Neuronal stem cell (in vitro differentiated cells): ENCODE measurements at regions not wholly inside any gene's neighbourhood (a gene's known extent, or its start where the extent isn't known, plus 50 kb on each side); places are given as distances from the start of the nearest gene placed in this dataset.

Source experiments
- DNase-seq: peaks from one replicate; pipeline ENCODE4 v3.0.0-alpha.2; 2013; ENCODE audit warnings: low spot score
- H2AFZ ChIP-seq: one replicate; pipeline ENCODE4 v1.6.1; 2013; ENCODE audit warnings: mild to moderate bottlenecking, low read length, inconsistent platforms
- H2AK5ac ChIP-seq: 2 replicates; pipeline ENCODE4 v1.6.1; 2013; ENCODE audit warnings: low read depth, mild to moderate bottlenecking, inconsistent platforms, low read length, moderate library complexity, mixed read lengths
- H2BK120ac ChIP-seq: 2 replicates; pipeline ENCODE4 v1.6.1; 2013; ENCODE audit warnings: low read depth, mild to moderate bottlenecking, inconsistent platforms, low read length, moderate library complexity, mixed read lengths
- H2BK12ac ChIP-seq: one replicate; pipeline ENCODE4 v1.6.1; 2013; ENCODE audit warnings: low read length, inconsistent platforms
- H2BK15ac ChIP-seq: 2 replicates; pipeline ENCODE4 v1.6.1; 2013; ENCODE audit warnings: mild to moderate bottlenecking, low read length, inconsistent platforms, mixed read lengths
- H2BK5ac ChIP-seq: one replicate; pipeline ENCODE4 v1.6.1; 2013; ENCODE audit warnings: inconsistent platforms, mild to moderate bottlenecking, low read length, moderate library complexity
- H3K14ac ChIP-seq: one replicate; pipeline ENCODE4 v1.6.1; 2013; ENCODE audit warnings: low read length, inconsistent platforms
- H3K18ac ChIP-seq: 2 replicates; pipeline ENCODE4 v1.6.1; 2013; ENCODE audit warnings: low read length, inconsistent platforms
- H3K23ac ChIP-seq: 2 replicates; pipeline ENCODE4 v1.6.1; 2013; ENCODE audit warnings: low read depth, mild to moderate bottlenecking, mixed read lengths, low read length, inconsistent platforms; ENCODE audit not compliant: poor library complexity
- H3K27ac ChIP-seq: replicated peaks from 3 replicates; pipeline ENCODE4 v1.5.1; 2013; ENCODE audit warnings: low read length, inconsistent platforms
- H3K27me3 ChIP-seq, 3 experiments: 2 replicates each; pipeline ENCODE4 v1.6.1; 2013; ENCODE audit warnings: low read length in 3 of 3, mild to moderate bottlenecking in 2 of 3, inconsistent platforms in 1 of 3, low read depth in 1 of 3, mixed read lengths in 1 of 3, moderate library complexity in 1 of 3; ENCODE audit not compliant: control insufficient read depth in 3 of 3, insufficient read depth in 3 of 3
- H3K36me3 ChIP-seq, 2 donors: replicated peaks in 1 of 2; 2 replicates each; pipeline ENCODE4 v1.6.1; 2013; ENCODE audit warnings: low read length in 2 of 2; ENCODE audit not compliant: control insufficient read depth in 2 of 2, insufficient read depth in 2 of 2
- H3K4ac ChIP-seq: 2 replicates; pipeline ENCODE4 v1.6.1; 2013; ENCODE audit warnings: inconsistent platforms, mild to moderate bottlenecking, low read length, moderate library complexity
- H3K4me1 ChIP-seq, 2 donors: 1 replicate in 1 of 2; 2 replicates in 1 of 2; pipeline ENCODE4 v1.6.1; 2013; ENCODE audit warnings: low read length in 2 of 2, low read depth in 1 of 2; ENCODE audit not compliant: control insufficient read depth in 2 of 2, insufficient read depth in 1 of 2
- H3K4me2 ChIP-seq: one replicate; pipeline ENCODE4 v1.6.1; 2013; ENCODE audit warnings: mild to moderate bottlenecking, low read length, inconsistent platforms; ENCODE audit not compliant: insufficient read depth, poor library complexity, severe bottlenecking
- H3K4me3 ChIP-seq, 2 donors: 2 replicates each; pipeline ENCODE4 v1.5.1; 2013; ENCODE audit warnings: low read length in 2 of 2, mild to moderate bottlenecking in 2 of 2, inconsistent platforms in 1 of 2, moderate library complexity in 1 of 2
- H3K79me1 ChIP-seq: one replicate; pipeline ENCODE4 v1.6.1; 2013; ENCODE audit warnings: low read depth, mild to moderate bottlenecking, inconsistent platforms, low read length, moderate library complexity
- H3K9ac ChIP-seq: one replicate; pipeline ENCODE4 v1.6.1; 2013; ENCODE audit warnings: mild to moderate bottlenecking, low read depth, low read length, inconsistent platforms; ENCODE audit not compliant: poor library complexity
- H3K9me3 ChIP-seq, 2 donors: replicated peaks in 1 of 2; 2 replicates each; pipeline versions ENCODE3 to v1.6.1; 2013; ENCODE audit warnings: low read length in 2 of 2, mild to moderate bottlenecking in 2 of 2, inconsistent platforms in 1 of 2, low read depth in 1 of 2, mixed read lengths in 1 of 2, moderate library complexity in 1 of 2; ENCODE audit not compliant: control insufficient read depth in 2 of 2, insufficient read depth in 1 of 2
- H4K8ac ChIP-seq: one replicate; pipeline ENCODE4 v1.6.1; 2013; ENCODE audit warnings: low read depth, mild to moderate bottlenecking, inconsistent platforms, low read length, moderate library complexity
- H4K91ac ChIP-seq: one replicate; pipeline ENCODE4 v1.6.1; 2013; ENCODE audit warnings: low read length, low read depth, mild to moderate bottlenecking, inconsistent platforms; ENCODE audit not compliant: poor library complexity
- WGBS, 2 donors: extraction: QIAGEN DNeasy Blood & Tissue Kit; methylation state at CpG; one replicate each; pipeline ENCODE4 v1.1.7; 2013; ENCODE audit warnings: missing lambda C conversion rate in 2 of 2, mixed read lengths in 1 of 2; ENCODE audit not compliant: insufficient read length in 2 of 2, insufficient replicate concordance in 1 of 2; ENCODE audit errors: extremely low coverage in 2 of 2; 5-methylcytosine and 5-hydroxymethylcytosine counted together

DNA sequence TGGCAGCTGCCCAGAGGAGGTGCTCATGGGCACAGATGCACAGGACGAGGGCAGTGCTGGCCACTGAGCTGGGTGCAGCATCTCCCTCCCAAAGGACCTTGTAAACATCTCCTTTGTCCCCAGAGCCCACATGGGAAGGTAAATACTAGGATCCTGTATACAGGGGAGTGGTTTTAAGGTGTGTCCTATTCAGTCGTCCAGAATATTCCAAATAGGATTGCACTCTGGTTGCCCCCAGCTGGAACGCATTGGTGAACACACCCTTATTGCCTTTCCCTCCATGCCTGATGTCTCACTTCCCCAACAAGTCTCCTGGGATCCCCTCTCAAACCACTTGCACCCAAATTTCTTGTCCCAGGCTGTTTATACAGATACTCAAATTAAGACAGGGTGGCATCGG is 152.0 kb upstream of the PCBD1 start:
- peaks cover 0 to 34% (median 0%) of the 10 kb centered on the region in 3 experiments for H3K27me3 ChIP-seq
- no peak overlapping the region for H4K8ac ChIP-seq

GRCh38 chr10:71040846-71041605 is 152.7 kb upstream of the PCBD1 start:
- Histone ChIP-seq H3K14ac (no peak overlapping the region), H2BK120ac (no peak overlapping the region), H2AFZ (peak overlapping the region; percentile 5), H2BK12ac (peak overlapping the region; percentile 87), H3K27ac (no peak overlapping the region), H3K79me1 (no peaks in the 10 kb centered on the region), H3K4me3 (peak overlapping the region in 1 of 2 donors; percentile 26), H3K4ac (no peak overlapping the region), H2AK5ac (no peak overlapping the region), H4K91ac (no peak overlapping the region), H3K4me1 (peaks cover 0 to 6% of the 10 kb centered on the region in 2 donors), H3K9me3 (no peaks in the 10 kb centered on the region), H2BK15ac (no peak overlapping the region), H3K9ac (peak overlapping the region; percentile 44), H4K8ac (no peak overlapping the region), H3K18ac (peak overlapping the region; percentile 21), H3K27me3 (peaks cover 0 to 41% (median 0%) of the 10 kb centered on the region in 3 experiments), H2BK5ac (no peak overlapping the region), H3K36me3 (no peaks in the 10 kb centered on the region), H3K23ac (peak overlapping the region; percentile 14), H3K4me2 (no peak overlapping the region)
- WGBS, 2 donors = no CpG with 5 or more reads among the region's 20 CpGs
- DNase-seq = no peak

More for the DNA sequence above, 152.0 kb upstream of the PCBD1 start:
- H2BK15ac ChIP-seq = no peak overlapping the region
- H4K91ac ChIP-seq = no peak overlapping the region
- no peak overlapping the region for H3K4me3 ChIP-seq
- H2BK12ac ChIP-seq = no peak overlapping the region
- no peak overlapping the region for H3K9ac ChIP-seq
- H3K18ac ChIP-seq = peak overlapping the region; percentile 21
- H3K4me2 ChIP-seq = no peak overlapping the region
- H3K27ac ChIP-seq = no peak overlapping the region
- no peak overlapping the region for H3K23ac ChIP-seq
- H3K4me1 ChIP-seq = peaks cover 0 to 12% of the 10 kb centered on the region in 2 donors
- no peak for DNase-seq
- no peak overlapping the region for H3K14ac ChIP-seq
- WGBS, 2 donors = no CpG with 5 or more reads among the region's 4 CpGs
- H2AFZ ChIP-seq = no peak overlapping the region
- no peak overlapping the region for H2BK120ac ChIP-seq
- no peak overlapping the region for H2AK5ac ChIP-seq
- H3K4ac ChIP-seq = no peak overlapping the region
- H3K79me1 ChIP-seq = no peaks in the 10 kb centered on the region
- no peaks in the 10 kb centered on the region for H3K9me3 ChIP-seq
- H2BK5ac ChIP-seq = no peak overlapping the region
- H3K36me3 ChIP-seq = no peaks in the 10 kb centered on the region

DNA sequence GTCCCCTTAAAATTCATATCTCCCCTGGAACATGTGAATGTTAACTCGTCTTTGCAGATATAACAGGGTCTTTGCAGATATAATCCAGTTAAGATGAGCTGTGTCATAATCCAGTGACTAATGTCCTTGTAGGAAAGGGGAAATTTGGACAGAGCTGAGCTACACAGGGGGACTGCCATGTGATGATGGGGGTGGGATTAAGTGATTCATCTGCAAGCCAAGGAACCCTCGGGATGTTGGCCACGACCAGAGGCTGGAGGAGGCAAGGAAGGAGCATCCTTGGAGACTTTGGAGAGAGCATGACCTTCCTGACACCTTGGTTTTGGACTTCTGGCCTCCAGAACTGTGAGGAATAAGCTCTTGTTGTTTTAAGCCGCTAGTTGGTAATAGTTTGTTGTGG is 153.9 kb upstream of the PCBD1 start:
- Histone ChIP-seq H3K18ac (no peak overlapping the region), H3K4me2 (no peak overlapping the region), H3K27ac (no peak overlapping the region), H2AK5ac (no peak overlapping the region), H3K4me1 (peaks cover 0 to 5% of the 10 kb centered on the region in 2 donors), H3K4me3 (no peak overlapping the region), H2BK120ac (no peak overlapping the region), H4K8ac (no peak overlapping the region), H3K36me3 (no peaks in the 10 kb centered on the region), H3K14ac (no peak overlapping the region), H4K91ac (no peak overlapping the region), H2BK15ac (no peak overlapping the region), H3K23ac (no peak overlapping the region), H2BK12ac (no peak overlapping the region), H2BK5ac (no peak overlapping the region), H3K79me1 (no peaks in the 10 kb centered on the region), H3K4ac (no peak overlapping the region), H2AFZ (no peak overlapping the region), H3K9ac (no peak overlapping the region), H3K9me3 (no peaks in the 10 kb centered on the region), H3K27me3 (peaks cover 0 to 52% (median 0%) of the 10 kb centered on the region in 3 experiments)
- no peak for DNase-seq
- WGBS, 2 donors = no CpG with 5 or more reads among the region's 4 CpGs

GRCh38 chr10:71042699-71043098 is 154.3 kb upstream of the PCBD1 start:
- Histone ChIP-seq H2BK5ac (no peak overlapping the region), H3K79me1 (no peaks in the 10 kb centered on the region), H3K9ac (no peak overlapping the region), H3K18ac (no peak overlapping the region), H4K8ac (no peak overlapping the region), H4K91ac (no peak overlapping the region), H3K36me3 (no peaks in the 10 kb centered on the region), H3K14ac (no peak overlapping the region), H3K4me2 (no peak overlapping the region), H3K27me3 (peaks cover 0 to 54% (median 0%) of the 10 kb centered on the region in 3 experiments), H3K27ac (no peak overlapping the region), H3K23ac (no peak overlapping the region), H3K9me3 (no peaks in the 10 kb centered on the region), H2BK12ac (no peak overlapping the region), H2AFZ (no peak overlapping the region), H2BK120ac (no peak overlapping the region), H3K4me1 (peaks cover 0 to 5% of the 10 kb centered on the region in 2 donors), H3K4me3 (no peak overlapping the region), H3K4ac (no peak overlapping the region), H2AK5ac (no peak overlapping the region), H2BK15ac (no peak overlapping the region)
- no peak for DNase-seq
- WGBS, 2 donors = no CpG with 5 or more reads among the region's 5 CpGs
